Glutamatergic neuron (in vitro differentiated cells): ENCODE measurements at regions not wholly inside any gene's neighbourhood (a gene's known extent, or its start where the extent isn't known, plus 50 kb on each side); places are given as distances from the start of the nearest gene placed in this dataset.

Source experiments
- DNase-seq: peaks from one replicate; pipeline ENCODE4 v3.0.0; 2022
- H3K27ac Mint-ChIP-seq: one replicate; pipeline ENCODE4 v1.8.0; 2020; ENCODE audit warnings: mild to moderate bottlenecking, mixed read lengths, inconsistent platforms; ENCODE audit not compliant: unreplicated experiment
- H3K27me3 Mint-ChIP-seq: one replicate; pipeline ENCODE4 v1.8.0; 2020; ENCODE audit warnings: mild to moderate bottlenecking, moderate library complexity, mixed read lengths, inconsistent platforms; ENCODE audit not compliant: unreplicated experiment
- H3K36me3 Mint-ChIP-seq: one replicate; pipeline ENCODE4 v1.8.0; 2020; ENCODE audit warnings: mild to moderate bottlenecking, mixed read lengths, inconsistent platforms; ENCODE audit not compliant: unreplicated experiment
- H3K4me1 Mint-ChIP-seq: one replicate; pipeline ENCODE4 v1.8.0; 2020; ENCODE audit warnings: mild to moderate bottlenecking, low read depth, mixed read lengths, inconsistent platforms; ENCODE audit not compliant: unreplicated experiment
- H3K4me3 Mint-ChIP-seq: one replicate; pipeline ENCODE4 v1.8.0; 2020; ENCODE audit warnings: mild to moderate bottlenecking, mixed read lengths, inconsistent platforms; ENCODE audit not compliant: unreplicated experiment
- H3K9me3 Mint-ChIP-seq: one replicate; pipeline ENCODE4 v1.8.0; 2020; ENCODE audit warnings: mild to moderate bottlenecking, moderate library complexity, mixed read lengths, inconsistent platforms; ENCODE audit not compliant: unreplicated experiment
- TF ChIP-seq, protein P1 (sequence below): fragments of 200-600 bp; sonication (generic); IDR thresholded peaks from one replicate; pipeline ENCODE4 v1.5.0; 2021; ENCODE audit not compliant: partially characterized antibody, unreplicated experiment

GRCh38 chr11:97336064-97336463 lies 946.3 kb downstream of the JRKL start:
- no peaks in the 10 kb centered on the region for H3K4me1 Mint-ChIP-seq
- no peak overlapping the region for H3K4me3 Mint-ChIP-seq
- no peaks in the 10 kb centered on the region for H3K27me3 Mint-ChIP-seq
- H3K36me3 Mint-ChIP-seq = no peaks in the 10 kb centered on the region
- no peaks in the 10 kb centered on the region for H3K9me3 Mint-ChIP-seq
- H3K27ac Mint-ChIP-seq = no peak overlapping the region
- DNase-seq = no peak
- TF ChIP-seq, protein P1, sequence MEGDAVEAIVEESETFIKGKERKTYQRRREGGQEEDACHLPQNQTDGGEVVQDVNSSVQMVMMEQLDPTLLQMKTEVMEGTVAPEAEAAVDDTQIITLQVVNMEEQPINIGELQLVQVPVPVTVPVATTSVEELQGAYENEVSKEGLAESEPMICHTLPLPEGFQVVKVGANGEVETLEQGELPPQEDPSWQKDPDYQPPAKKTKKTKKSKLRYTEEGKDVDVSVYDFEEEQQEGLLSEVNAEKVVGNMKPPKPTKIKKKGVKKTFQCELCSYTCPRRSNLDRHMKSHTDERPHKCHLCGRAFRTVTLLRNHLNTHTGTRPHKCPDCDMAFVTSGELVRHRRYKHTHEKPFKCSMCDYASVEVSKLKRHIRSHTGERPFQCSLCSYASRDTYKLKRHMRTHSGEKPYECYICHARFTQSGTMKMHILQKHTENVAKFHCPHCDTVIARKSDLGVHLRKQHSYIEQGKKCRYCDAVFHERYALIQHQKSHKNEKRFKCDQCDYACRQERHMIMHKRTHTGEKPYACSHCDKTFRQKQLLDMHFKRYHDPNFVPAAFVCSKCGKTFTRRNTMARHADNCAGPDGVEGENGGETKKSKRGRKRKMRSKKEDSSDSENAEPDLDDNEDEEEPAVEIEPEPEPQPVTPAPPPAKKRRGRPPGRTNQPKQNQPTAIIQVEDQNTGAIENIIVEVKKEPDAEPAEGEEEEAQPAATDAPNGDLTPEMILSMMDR = no peak

- Mint-ChIP-seq H3K27ac (no peak overlapping the region), H3K27me3 (no peaks in the 10 kb centered on the region), H3K4me1 (no peaks in the 10 kb centered on the region), H3K9me3 (no peaks in the 10 kb centered on the region), H3K36me3 (no peaks in the 10 kb centered on the region), H3K4me3 (no peak overlapping the region)
- no peak for DNase-seq
- TF ChIP-seq, protein P1 = no peak
These were observed 955.2 kb downstream of the JRKL start for GRCh38 chr11:97345032-97345431.

DNA sequence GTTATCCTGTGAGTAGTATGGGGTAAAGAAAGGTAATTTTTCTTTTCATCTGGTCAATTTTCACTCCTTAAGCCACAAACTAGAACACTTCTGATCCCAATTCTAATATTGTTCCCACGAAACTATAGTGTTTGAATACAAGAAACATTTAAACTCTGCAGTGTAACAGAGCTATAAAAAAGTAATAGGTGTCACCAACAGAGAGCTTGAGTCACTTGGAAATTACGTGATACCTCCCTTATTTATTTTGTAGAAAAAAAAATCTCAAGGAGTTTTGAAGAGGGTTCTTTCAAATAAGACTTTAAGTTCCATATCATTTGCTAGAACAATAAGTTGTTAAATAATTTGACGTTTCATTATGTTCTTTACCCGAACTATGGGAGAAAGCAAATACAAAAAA lies 959.4 kb downstream of the JRKL start:
- TF ChIP-seq, protein P1 = no peak
- Mint-ChIP-seq H3K27ac (no peak overlapping the region), H3K27me3 (no peaks in the 10 kb centered on the region), H3K36me3 (no peaks in the 10 kb centered on the region), H3K4me3 (no peak overlapping the region), H3K4me1 (no peaks in the 10 kb centered on the region), H3K9me3 (no peaks in the 10 kb centered on the region)
- no peak for DNase-seq

DNA sequence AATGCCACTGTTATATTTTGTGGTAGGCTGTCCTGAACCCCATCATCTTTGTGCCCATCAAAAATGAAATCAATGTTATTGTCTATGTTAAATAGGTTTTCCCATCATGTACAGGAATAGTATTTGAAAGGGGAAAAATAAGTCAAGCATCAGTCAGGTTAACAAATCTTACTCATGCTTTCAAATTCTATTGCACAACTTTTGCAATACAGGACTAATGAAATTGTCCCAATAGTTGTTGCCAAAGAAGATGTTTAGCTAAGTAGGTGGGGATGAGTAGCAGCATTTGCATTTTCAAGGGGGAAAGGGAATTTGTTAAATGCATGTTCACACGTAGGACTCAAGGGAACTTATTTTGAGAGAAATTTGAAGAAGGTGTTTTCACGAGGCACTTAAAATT lies 962.1 kb downstream of the JRKL start:
- H3K36me3 Mint-ChIP-seq = no peaks in the 10 kb centered on the region
- H3K27ac Mint-ChIP-seq = no peak overlapping the region
- no peaks in the 10 kb centered on the region for H3K9me3 Mint-ChIP-seq
- H3K4me3 Mint-ChIP-seq = no peak overlapping the region
- peaks cover 5% of the 10 kb centered on the region for H3K4me1 Mint-ChIP-seq
- TF ChIP-seq, protein P1 = no peak
- H3K27me3 Mint-ChIP-seq = no peaks in the 10 kb centered on the region
- DNase-seq = no peak

DNA sequence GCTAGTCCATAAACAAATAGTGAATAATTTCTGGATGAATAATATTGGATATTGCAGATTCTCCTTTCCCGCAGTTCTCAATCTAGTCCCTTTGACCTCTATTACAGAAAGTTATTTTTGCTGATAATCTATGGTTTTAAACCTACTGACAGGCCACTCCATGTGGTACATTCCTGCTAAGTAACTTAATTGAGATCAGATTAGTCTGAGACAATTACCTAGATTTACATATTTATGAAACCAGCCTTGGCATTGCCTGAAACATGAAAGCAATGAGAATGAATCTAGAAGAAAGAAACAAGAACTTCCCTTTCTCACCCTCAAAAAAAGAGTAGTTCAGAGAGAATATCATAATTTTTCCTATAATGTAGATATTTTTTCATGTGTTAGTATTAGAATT lies 964.2 kb downstream of the JRKL start:
- no peak overlapping the region for H3K27ac Mint-ChIP-seq
- no peaks in the 10 kb centered on the region for H3K9me3 Mint-ChIP-seq
- H3K27me3 Mint-ChIP-seq = no peaks in the 10 kb centered on the region
- DNase-seq = no peak
- H3K36me3 Mint-ChIP-seq = no peaks in the 10 kb centered on the region
- TF ChIP-seq, protein P1 = no peak
- peaks cover 5% of the 10 kb centered on the region for H3K4me1 Mint-ChIP-seq
- no peak overlapping the region for H3K4me3 Mint-ChIP-seq
